Nephron progenitor cell (in vitro differentiated cells): ENCODE measurements at regions not wholly inside any gene's neighbourhood (a gene's known extent, or its start where the extent isn't known, plus 50 kb on each side); places are given as distances from the start of the nearest gene placed in this dataset.

Source experiments
- DNase-seq: peaks from one replicate; pipeline ENCODE4 v3.0.0; 2021
- H3K27ac Mint-ChIP-seq: 2 replicates; pipeline ENCODE4 v1.8.0; 2021; ENCODE audit warnings: mild to moderate bottlenecking, moderate library complexity, mixed read lengths
- H3K27me3 Mint-ChIP-seq: 2 replicates; pipeline ENCODE4 v1.8.0; 2021; ENCODE audit warnings: mild to moderate bottlenecking, low read depth, mixed read lengths; ENCODE audit not compliant: poor library complexity
- H3K36me3 Mint-ChIP-seq: 2 replicates; pipeline ENCODE4 v1.8.0; 2021; ENCODE audit warnings: low read depth, mixed read lengths
- H3K4me1 Mint-ChIP-seq: 2 replicates; pipeline ENCODE4 v1.8.0; 2021; ENCODE audit warnings: mixed read lengths
- H3K4me3 Mint-ChIP-seq: 2 replicates; pipeline ENCODE4 v1.8.0; 2021; ENCODE audit warnings: mild to moderate bottlenecking, moderate library complexity, mixed read lengths
- H3K9me3 Mint-ChIP-seq: 2 replicates; pipeline ENCODE4 v1.8.0; 2021; ENCODE audit warnings: mild to moderate bottlenecking, moderate library complexity, mixed read lengths
- CTCF ChIP-seq: fragments of 200-600 bp; sonication (generic); IDR thresholded peaks from 2 replicates; pipeline ENCODE4 v1.5.0; 2021; ENCODE audit warnings: antibody characterized with exemption

DNA sequence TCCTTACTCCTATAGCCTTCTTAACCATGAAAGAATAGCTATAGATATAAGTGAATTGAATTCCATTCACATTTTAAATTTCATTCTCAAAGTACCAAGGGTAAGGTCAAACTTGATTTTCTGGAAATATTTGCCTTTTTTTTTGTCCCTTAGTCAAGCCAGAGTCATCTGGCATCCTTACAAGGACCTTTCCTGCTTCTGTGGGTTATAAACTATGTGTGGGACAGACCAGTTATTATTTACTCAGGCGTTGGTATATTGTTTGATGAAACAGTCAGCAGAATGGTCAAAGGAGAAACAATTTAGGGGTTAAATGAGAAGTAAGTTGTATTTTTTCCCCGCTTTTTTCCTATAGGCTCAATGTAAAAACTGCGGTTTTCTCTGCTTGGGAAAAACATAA lies 1103.2 kb upstream of the ZEB2 start:
- no peaks in the 10 kb centered on the region for H3K36me3 Mint-ChIP-seq
- H3K9me3 Mint-ChIP-seq, result no peaks in the 10 kb centered on the region
- H3K4me3 Mint-ChIP-seq, result no peak overlapping the region
- no peaks in the 10 kb centered on the region for H3K27me3 Mint-ChIP-seq
- no peak overlapping the region for H3K27ac Mint-ChIP-seq
- H3K4me1 Mint-ChIP-seq, result peaks cover 6% of the 10 kb centered on the region
- DNase-seq, result no peak
- no peak for TF ChIP-seq CTCF

DNA sequence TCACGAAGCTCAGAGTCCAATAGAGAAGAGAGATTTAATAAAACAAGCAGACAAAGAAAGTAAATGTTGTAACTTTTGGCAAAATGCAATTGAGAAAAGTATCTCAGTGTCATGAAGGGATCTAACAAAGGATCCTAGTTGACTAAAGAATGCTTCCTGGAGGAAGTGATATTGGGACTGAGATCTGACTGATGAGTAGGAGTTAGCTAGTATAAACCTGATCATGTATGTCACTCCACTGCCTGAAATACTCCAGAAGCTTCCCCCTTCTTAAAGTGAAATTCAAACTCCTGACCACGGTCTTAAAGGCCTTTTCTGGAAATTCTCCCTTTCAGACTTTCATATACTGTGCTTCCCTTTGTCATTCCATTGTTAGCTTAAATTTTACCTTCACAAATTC lies 1102.4 kb upstream of the ZEB2 start:
- TF ChIP-seq CTCF, result no peak
- Mint-ChIP-seq H3K36me3 (no peaks in the 10 kb centered on the region), H3K4me1 (peaks cover 6% of the 10 kb centered on the region), H3K27me3 (no peaks in the 10 kb centered on the region), H3K4me3 (no peak overlapping the region), H3K27ac (no peak overlapping the region), H3K9me3 (no peaks in the 10 kb centered on the region)
- DNase-seq, result no peak

- no peak overlapping the region for H3K27ac Mint-ChIP-seq
- H3K27me3 Mint-ChIP-seq, result peaks cover 4% of the 10 kb centered on the region
- H3K4me1 Mint-ChIP-seq, result no peaks in the 10 kb centered on the region
- no peaks in the 10 kb centered on the region for H3K36me3 Mint-ChIP-seq
- no peak overlapping the region for H3K4me3 Mint-ChIP-seq
- TF ChIP-seq CTCF, result no peak
- DNase-seq, result no peak
- H3K9me3 Mint-ChIP-seq, result no peaks in the 10 kb centered on the region
Measured at GRCh38 chr2:145617906-145618305, 1098.0 kb upstream of the ZEB2 start.

GRCh38 chr2:145617420-145617819 lies 1097.5 kb upstream of the ZEB2 start:
- no peak for DNase-seq
- H3K9me3 Mint-ChIP-seq, result no peaks in the 10 kb centered on the region
- peaks cover 4% of the 10 kb centered on the region for H3K27me3 Mint-ChIP-seq
- H3K4me3 Mint-ChIP-seq, result no peak overlapping the region
- no peaks in the 10 kb centered on the region for H3K36me3 Mint-ChIP-seq
- no peak for TF ChIP-seq CTCF
- H3K4me1 Mint-ChIP-seq, result no peaks in the 10 kb centered on the region
- no peak overlapping the region for H3K27ac Mint-ChIP-seq

- DNase-seq, result no peak
- no peak overlapping the region for H3K27ac Mint-ChIP-seq
- no peaks in the 10 kb centered on the region for H3K36me3 Mint-ChIP-seq
- H3K9me3 Mint-ChIP-seq, result no peaks in the 10 kb centered on the region
- peaks cover 4% of the 10 kb centered on the region for H3K27me3 Mint-ChIP-seq
- no peak overlapping the region for H3K4me3 Mint-ChIP-seq
- no peak for TF ChIP-seq CTCF
- H3K4me1 Mint-ChIP-seq, result no peaks in the 10 kb centered on the region
Measured at GRCh38 chr2:145615626-145616025, 1095.7 kb upstream of the ZEB2 start.

DNA sequence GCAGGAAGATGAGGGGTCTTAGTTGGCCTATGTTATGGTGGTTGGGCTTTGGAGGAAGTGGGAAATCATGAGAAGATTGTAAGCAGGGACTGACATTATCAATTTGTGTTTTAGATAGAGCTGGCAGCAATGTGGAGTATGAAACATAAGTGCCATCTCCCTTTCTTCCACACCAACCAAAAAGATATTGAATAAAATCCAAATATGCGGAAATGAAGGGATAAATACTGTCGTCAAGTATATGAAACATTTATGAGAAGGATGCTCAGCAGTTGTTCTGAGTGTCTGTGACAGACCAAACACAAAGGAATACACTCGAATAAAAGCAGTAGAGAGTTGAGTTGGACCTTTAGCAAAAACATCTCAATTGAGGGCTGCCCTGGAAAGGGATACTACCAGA lies 1090.0 kb upstream of the ZEB2 start:
- Mint-ChIP-seq H3K27ac (no peak overlapping the region), H3K9me3 (no peaks in the 10 kb centered on the region), H3K4me3 (no peak overlapping the region), H3K4me1 (no peaks in the 10 kb centered on the region), H3K36me3 (no peaks in the 10 kb centered on the region), H3K27me3 (peaks cover 4% of the 10 kb centered on the region)
- no peak for DNase-seq
- TF ChIP-seq CTCF, result no peak
